Forelimb muscle (tissue), 1 donor: ENCODE measurements at regions not wholly inside any gene's neighbourhood (a gene's known extent, or its start where the extent isn't known, plus 50 kb on each side); places are given as distances from the start of the nearest gene placed in this dataset.
"Not testable (repeated sequence)": the region's sequence is repeated elsewhere in the genome, so short reads cannot be mapped to it uniquely, and the experiment has no call there.

Experiments
- DNase-seq: peaks from one replicate; pipeline ENCODE4 v3.0.0-alpha.2; 2013; ENCODE audit warnings: low read depth

DNA sequence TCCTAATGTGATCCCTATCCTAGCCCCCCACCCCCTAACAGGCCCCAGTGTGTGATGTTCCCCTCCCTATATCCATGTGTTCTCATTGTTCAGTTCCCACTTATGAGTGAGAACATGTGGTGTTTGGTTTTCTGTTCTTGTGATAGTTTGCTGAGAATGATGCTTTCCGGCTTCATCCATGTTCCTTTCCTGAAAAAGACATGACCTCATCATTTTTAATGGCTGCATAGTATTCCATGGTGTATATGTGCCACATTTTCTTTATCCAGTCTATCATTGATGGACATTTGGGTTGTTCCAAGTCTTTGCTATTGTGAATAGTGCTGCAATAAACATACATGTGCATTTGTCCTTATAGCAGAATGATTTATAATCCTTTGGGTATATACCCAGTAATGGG, 214.4 kb upstream of the RAI14 start:
- DNase-seq = not testable (repeated sequence)

- DNase-seq = no peak
These were observed 208.7 kb upstream of the RAI14 start for GRCh38 chr5:34447424-34447823.

- DNase-seq = no peak
These were observed 206.5 kb upstream of the RAI14 start for GRCh38 chr5:34449639-34450038.

- DNase-seq = no peak
These were observed 205.8 kb upstream of the RAI14 start for GRCh38 chr5:34450338-34450737.

GRCh38 chr5:34452170-34452828, 203.8 kb upstream of the RAI14 start:
- DNase-seq = no peak

GRCh38 chr5:34455098-34455497, 201.0 kb upstream of the RAI14 start:
- no peak for DNase-seq

DNA sequence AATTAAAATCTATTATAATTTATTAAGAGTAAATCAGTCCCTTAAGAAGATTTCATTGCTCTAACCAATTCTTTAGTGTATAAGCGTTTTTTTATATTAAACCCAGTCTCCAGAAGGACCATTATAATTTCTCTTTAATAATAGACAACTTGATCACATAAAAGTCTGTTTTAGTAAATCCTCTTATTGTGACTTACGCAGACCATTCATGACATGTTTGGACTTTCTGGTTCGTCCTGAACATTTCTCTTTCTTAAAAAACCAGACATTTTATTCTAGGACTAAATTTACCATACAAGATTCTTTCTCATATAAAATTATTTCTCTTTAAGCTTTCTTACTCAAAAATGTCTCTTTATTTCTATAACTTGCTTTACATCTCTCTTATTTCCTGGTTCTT, 196.2 kb upstream of the RAI14 start:
- no peak for DNase-seq

DNA sequence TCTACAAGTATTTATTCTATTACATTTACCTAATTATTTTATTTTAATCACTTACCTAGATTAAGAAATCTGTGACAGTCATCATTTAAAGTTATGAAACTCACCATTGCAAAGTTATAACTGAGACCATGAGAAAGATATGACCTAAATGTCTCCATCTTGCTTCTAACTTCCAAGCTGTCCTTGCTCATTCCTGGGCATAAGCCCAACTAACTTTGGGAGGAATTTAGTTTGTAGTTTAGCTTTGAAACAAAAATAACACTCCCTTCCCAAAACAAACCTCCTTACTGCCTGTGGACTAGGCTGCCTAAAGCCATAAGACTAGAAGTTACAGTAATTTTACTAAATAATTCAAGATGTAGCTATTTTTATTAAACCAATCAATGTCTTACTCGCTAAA, 195.6 kb upstream of the RAI14 start:
- no peak for DNase-seq

DNA sequence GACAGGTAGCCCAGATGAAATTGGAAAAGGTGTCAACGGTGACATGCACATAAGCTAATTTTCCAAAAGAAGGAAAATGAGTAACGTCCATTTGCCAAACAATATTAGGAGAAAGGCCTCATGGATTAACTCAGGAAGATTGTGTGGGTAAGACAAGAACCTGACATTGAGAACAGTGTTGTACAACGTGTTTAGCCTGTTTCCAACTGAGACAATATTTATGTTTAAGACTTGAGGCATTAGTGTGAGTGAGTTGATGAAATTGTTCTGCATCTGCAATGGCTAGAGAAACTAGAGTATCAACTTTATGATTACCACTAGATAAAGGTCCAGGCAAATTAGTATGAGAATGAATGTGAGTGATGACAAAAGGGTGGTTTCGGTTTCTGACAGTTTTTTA, 191.3 kb upstream of the RAI14 start:
- DNase-seq = no peak

GRCh38 chr5:34465301-34465700, 190.8 kb upstream of the RAI14 start:
- DNase-seq = not testable (repeated sequence)

- DNase-seq = not testable (repeated sequence)
These were observed 189.4 kb upstream of the RAI14 start for GRCh38 chr5:34466519-34467388.

DNA sequence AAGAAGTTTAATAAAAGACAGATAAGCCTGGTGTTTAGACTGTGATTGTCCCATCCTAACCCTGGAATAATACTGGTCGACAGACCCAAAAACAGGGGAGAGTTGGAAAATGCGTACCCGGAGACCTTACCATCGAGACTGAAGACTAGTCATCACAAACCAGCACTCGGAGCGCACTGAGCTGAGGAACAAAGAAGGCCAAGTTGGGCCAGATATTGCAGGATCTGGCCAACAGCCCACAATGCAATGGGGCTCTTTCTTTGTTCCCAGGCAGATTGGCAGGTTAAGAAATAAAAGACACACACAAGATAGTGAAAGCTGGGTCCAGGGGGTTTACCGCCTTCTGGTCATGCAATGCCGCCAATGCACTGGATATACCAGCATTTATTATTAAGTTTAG, 188.7 kb upstream of the RAI14 start:
- DNase-seq = no peak

DNA sequence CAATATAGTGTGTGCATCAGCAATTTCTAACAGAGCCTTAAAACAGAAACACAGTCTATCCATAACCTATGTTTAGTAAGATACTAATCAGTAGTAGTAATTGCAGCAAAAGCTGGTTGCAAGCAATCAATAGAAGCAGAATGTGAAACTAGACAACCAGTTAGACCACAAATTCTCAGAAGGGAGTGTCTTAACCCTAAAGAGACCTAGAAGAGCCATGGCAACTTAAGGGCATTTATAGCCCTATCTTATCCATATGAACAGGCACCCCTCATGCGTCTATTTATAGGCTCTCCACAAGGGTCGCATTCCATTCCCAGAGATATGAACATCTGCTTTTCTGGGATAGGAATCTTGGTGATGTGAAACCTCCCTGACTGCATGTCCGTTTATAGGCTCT, 188.1 kb upstream of the RAI14 start:
- not testable (repeated sequence) for DNase-seq

DNA sequence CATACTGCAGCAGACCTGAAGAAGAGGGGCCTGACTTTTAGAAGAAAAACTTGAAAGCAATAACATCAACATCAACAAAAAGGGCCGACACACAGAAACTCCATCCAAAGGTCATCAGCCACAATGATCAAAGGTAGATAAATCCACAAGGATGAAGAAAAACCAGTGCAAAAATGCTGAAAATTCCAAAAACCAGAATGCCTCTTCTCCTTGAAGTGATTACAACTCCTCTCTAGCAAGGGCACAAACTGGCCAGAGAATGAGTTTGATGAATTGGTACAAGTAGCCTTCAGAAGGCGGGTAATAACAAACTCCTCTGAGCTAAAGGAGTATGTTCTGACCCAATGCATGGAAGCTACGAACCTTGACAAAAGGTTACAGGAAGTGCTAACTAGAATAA, 186.2 kb upstream of the RAI14 start:
- no peak for DNase-seq

GRCh38 chr5:34474573-34475021, 181.5 kb upstream of the RAI14 start:
- no peak for DNase-seq

- DNase-seq = no peak
These were observed 180.7 kb upstream of the RAI14 start for GRCh38 chr5:34475249-34475966.

DNA sequence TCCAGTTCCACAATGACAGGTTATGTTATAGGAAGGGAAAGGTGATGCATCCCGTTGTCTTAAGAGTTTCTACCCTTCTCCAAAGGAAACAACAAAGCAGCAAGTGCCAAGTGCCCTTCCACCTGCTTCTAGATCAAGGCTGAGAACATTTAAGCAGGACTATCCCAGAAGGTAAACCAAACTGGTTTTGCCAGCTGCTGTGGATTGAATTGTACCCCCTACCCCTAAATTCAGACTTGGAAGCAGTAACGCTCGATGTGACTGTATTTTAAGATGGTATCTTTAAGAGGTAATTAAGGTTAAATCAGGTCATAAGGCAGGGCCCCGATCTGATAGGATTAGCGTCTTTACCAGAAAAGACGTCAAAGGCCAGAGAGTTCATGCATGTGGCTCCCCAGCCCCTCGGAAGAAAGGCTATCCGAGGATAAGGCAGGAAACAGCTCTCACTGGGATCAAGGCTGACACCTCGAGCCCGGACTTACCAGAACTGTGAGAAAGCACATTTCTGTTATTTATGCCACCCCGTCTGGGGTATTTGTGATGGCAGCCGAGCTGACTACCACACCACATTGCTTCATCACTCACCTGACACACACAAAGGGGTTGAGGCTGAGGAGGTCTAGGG, 179.1 kb upstream of the RAI14 start:
- DNase-seq = no peak

DNA sequence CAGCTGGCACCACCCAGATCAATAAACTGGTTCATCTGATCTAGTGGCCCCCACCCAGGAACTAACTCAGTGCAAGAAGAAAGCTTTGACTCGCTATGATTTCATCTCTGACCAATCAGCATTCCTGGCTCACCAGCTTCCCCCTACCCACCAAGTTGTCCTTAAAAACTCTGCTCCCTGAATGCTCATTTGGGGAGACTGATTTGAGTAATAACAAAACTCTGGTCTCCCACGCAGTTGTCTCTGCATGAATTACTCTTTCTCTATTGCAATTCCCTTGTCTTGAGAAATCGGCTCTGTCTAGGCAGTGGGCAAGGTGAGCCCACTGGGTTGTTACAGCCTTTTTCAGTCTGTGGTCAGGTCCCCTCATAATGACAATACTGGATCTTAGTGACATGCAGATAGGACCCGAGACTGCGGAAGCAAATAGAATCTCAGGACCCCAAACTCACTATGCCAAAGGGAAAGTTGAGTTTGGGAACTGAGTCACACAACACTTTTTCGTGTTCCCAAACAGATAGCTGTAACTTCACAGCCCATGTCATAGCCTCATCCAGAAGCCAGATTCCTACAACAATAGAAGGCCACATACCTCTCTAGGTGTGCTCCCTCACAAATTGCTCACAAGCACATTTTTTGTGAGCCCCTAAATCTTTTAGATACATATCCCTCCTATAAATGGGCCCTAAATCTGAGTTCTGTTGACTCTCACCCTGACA, 175.2 kb upstream of the RAI14 start:
- DNase-seq = no peak

DNA sequence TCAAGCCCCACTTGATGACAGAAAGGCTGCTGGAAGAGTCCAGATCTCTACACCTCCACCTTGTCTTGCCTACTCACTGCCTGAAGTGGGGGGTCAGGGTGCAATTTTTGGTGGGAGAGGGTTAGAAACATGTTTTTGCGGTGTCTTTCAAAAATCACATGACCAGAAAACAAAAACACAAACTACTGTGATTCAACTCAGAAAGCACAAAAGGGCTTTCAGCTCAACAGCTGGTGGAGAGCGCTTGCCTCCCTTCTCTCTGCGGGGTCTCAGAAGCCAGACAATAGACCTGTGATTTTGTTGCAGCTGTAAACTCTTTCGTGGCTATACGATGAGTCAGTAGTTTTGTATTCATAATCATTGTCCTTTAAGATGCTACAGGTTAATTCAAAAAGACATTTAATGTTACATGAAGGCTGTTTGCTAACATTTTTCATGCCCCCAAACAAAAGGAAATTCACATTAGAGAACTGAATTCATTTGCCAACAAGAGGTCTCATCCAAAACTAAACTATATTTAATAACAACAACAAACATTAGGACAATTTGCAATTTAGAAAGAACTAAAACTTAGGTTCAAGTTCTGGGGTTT, 172.6 kb upstream of the RAI14 start:
- DNase-seq = no peak

DNA sequence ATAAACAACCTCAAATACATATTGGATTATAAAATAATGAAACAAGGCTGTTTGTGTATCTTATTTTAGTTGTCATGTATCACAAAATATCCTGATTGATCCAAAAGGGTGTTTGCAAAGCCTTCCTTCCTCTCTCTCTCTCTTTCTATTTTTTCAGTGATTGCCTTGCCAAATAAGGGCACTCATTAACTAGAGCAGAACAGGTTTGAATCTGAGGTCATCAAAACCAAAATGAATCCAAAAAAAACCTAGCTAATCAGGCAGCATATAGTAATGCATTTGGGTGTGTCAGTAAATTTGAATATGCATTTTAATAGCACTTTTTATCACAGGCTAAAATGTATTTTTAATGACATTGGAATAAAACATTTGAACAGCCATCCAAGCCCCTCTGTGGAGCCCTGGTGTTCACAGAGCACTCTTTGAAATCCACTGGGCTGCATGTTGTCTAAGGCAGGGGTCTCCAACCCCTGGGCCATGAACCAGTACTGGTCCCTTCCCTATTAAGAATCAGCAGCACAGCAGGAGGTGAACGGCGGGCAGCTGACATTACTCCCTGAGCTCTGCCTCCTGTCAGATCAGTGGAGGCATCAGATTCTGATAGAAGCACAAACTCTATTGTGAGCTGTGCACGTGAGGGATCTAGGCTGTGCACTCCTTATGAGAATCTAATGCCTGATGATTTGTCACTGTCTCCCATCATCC, 171.8 kb upstream of the RAI14 start:
- DNase-seq = no peak

DNA sequence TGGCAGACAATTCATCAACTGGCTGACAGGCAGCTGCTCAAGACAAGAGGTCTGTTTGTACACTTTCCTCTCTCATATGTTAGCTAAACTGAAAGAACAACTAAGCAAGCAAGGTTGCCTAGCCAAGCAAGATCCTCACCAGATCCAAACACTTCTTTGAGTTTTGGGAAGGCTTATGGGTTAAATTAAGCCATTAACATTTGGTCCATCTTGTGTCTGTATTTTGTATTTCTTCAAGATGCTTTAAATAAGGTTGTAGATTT, 170.4 kb upstream of the RAI14 start:
- no peak for DNase-seq
